Peyer's patch (tissue), 4 donors: ENCODE measurements at regions not wholly inside any gene's neighbourhood (a gene's known extent, or its start where the extent isn't known, plus 50 kb on each side); places are given as distances from the start of the nearest gene placed in this dataset.

Experiments used
- POLR2A ChIP-seq, 2 donors: fragments of 450-650 bp; IDR thresholded peaks; one replicate each; pipeline ENCODE4 v1.5.1; 2017; ENCODE audit warnings: antibody characterized with exemption in 2 of 2, mild to moderate bottlenecking in 2 of 2, moderate library complexity in 2 of 2
- TF ChIP-seq, protein P1 (sequence below), 6 experiments: fragments of 450-650 bp in 4 of 6; fragments of 200-600 bp in 2 of 6; sonication (generic) in 1 of 6; IDR thresholded peaks; one replicate each; pipeline ENCODE4 v1.5.1; 2017 to 2019; ENCODE audit warnings: antibody characterized with exemption in 6 of 6, mild to moderate bottlenecking in 3 of 6, moderate library complexity in 1 of 6

DNA sequence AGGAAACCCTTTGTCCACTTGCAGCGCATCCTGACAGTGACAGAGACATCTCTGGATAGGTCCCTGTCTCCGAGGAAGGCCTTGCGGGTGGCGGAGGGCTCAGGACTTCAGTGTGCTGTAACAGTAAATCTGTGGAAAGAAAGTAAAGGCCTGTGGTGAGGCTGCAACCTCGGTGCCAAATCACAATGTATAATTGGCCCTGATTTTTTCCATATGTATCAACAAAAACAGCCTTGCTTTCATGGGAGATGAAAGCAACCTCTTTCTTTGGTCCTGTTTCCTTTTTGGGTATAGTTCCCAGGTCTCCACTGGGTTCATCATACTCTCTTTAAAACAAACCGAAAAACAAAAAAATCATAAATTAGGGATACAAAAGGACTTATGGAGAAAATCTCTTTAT, 110.9 kb upstream of the BMPER start:
- TF ChIP-seq, protein P1, sequence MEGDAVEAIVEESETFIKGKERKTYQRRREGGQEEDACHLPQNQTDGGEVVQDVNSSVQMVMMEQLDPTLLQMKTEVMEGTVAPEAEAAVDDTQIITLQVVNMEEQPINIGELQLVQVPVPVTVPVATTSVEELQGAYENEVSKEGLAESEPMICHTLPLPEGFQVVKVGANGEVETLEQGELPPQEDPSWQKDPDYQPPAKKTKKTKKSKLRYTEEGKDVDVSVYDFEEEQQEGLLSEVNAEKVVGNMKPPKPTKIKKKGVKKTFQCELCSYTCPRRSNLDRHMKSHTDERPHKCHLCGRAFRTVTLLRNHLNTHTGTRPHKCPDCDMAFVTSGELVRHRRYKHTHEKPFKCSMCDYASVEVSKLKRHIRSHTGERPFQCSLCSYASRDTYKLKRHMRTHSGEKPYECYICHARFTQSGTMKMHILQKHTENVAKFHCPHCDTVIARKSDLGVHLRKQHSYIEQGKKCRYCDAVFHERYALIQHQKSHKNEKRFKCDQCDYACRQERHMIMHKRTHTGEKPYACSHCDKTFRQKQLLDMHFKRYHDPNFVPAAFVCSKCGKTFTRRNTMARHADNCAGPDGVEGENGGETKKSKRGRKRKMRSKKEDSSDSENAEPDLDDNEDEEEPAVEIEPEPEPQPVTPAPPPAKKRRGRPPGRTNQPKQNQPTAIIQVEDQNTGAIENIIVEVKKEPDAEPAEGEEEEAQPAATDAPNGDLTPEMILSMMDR (IDR thresholded peaks at IDR 0.05) = no peak
- no peak for TF ChIP-seq POLR2A (IDR thresholded peaks at IDR 0.05)
